Parathyroid adenoma (tissue), 2 donors: ENCODE measurements at regions not wholly inside any gene's neighbourhood (a gene's known extent, or its start where the extent isn't known, plus 50 kb on each side); places are given as distances from the start of the nearest gene placed in this dataset.

Experiments used
- H2AFZ ChIP-seq: fragments of 300-600 bp; sonication (generic); one replicate; pipeline ENCODE4 v1.7.0; 2017; ENCODE audit warnings: antibody characterized with exemption, mild to moderate bottlenecking
- H3K27ac ChIP-seq: fragments of 300-600 bp; sonication (generic); one replicate; pipeline ENCODE4 v1.7.0; 2017
- H3K27me3 ChIP-seq: fragments of 300-600 bp; sonication (generic); one replicate; pipeline ENCODE4 v1.7.0; 2017; ENCODE audit warnings: low read length; ENCODE audit not compliant: control insufficient read depth, insufficient read depth
- H3K36me3 ChIP-seq: fragments of 300-600 bp; sonication (generic); one replicate; pipeline ENCODE4 v1.7.0; 2017; ENCODE audit warnings: low read length; ENCODE audit not compliant: control insufficient read depth, insufficient read depth
- H3K4me1 ChIP-seq: fragments of 300-600 bp; sonication (generic); one replicate; pipeline ENCODE4 v1.7.0; 2017; ENCODE audit warnings: control low read depth
- H3K4me2 ChIP-seq: fragments of 300-600 bp; sonication (generic); one replicate; pipeline ENCODE4 v1.7.0; 2017; ENCODE audit warnings: low read length
- H3K4me3 ChIP-seq: fragments of 300-600 bp; sonication (generic); one replicate; pipeline ENCODE4 v1.7.0; 2017; ENCODE audit warnings: low read depth, low read length
- H3K79me2 ChIP-seq: fragments of 300-600 bp; sonication (generic); one replicate; pipeline ENCODE4 v1.7.0; 2017; ENCODE audit warnings: control low read depth
- H3K9ac ChIP-seq: fragments of 300-600 bp; sonication (generic); one replicate; pipeline ENCODE4 v1.7.0; 2017; ENCODE audit warnings: mild to moderate bottlenecking
- H3K9me3 ChIP-seq: fragments of 300-600 bp; sonication (generic); one replicate; pipeline ENCODE4 v1.7.0; 2017; ENCODE audit warnings: low read length; ENCODE audit not compliant: control insufficient read depth
- CTCF ChIP-seq: fragments of 300-600 bp; sonication (generic); IDR thresholded peaks from one replicate; pipeline ENCODE4 v1.7.0; 2017; ENCODE audit warnings: antibody characterized with exemption, mild to moderate bottlenecking
- donor health status: primary hyperparathyroidism.

DNA sequence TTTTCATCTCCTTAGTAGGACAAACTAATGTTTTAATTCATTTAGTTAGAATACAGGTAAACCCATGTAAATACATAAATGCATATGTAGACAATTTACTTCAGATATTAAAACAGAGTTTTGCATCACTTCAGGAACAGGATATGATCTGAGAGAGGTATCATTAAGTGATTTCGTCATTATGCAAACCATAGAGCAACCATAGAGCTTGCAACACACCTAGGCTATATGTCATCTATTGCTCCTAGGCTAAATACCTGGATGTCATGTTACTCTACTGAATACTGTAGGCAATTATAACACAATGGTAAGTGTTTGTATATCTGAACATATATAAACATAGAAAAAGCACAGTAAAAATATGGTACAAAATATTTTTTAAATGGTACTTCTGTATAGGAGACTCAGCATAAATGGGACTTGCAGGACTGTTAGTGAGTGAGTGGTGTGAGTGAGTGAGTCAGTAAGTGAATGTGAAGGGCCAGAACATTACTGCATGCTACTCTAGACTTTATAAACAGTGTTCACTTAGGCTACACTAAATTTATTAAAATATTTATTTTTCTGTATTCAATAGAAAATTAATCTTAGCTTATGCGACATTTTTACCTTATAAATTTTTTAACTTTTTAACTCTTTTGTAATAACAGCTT lies 1377.5 kb upstream of the CDH9 start:
- Histone ChIP-seq H3K4me2 (no peak overlapping the region), H3K4me1 (no peaks in the 10 kb centered on the region), H3K27me3 (no peaks in the 10 kb centered on the region), H3K27ac (no peak overlapping the region), H3K4me3 (no peak overlapping the region), H2AFZ (no peak overlapping the region), H3K9me3 (no peaks in the 10 kb centered on the region), H3K79me2 (no peaks in the 10 kb centered on the region), H3K9ac (no peak overlapping the region), H3K36me3 (no peaks in the 10 kb centered on the region)
- TF ChIP-seq CTCF = no peak

- Histone ChIP-seq H3K27ac (no peak overlapping the region), H3K4me3 (no peak overlapping the region), H3K79me2 (no peaks in the 10 kb centered on the region), H3K27me3 (no peaks in the 10 kb centered on the region), H2AFZ (no peak overlapping the region), H3K9ac (no peak overlapping the region), H3K4me2 (no peak overlapping the region), H3K4me1 (no peaks in the 10 kb centered on the region), H3K9me3 (no peaks in the 10 kb centered on the region), H3K36me3 (no peaks in the 10 kb centered on the region)
- TF ChIP-seq CTCF = no peak
Measured at GRCh38 chr5:28414619-28415018, 1376.2 kb upstream of the CDH9 start.

- H3K9me3 ChIP-seq = no peaks in the 10 kb centered on the region
- no peaks in the 10 kb centered on the region for H3K27me3 ChIP-seq
- H3K4me1 ChIP-seq = no peaks in the 10 kb centered on the region
- H3K27ac ChIP-seq = no peak overlapping the region
- H3K79me2 ChIP-seq = no peaks in the 10 kb centered on the region
- H3K4me3 ChIP-seq = no peak overlapping the region
- no peak overlapping the region for H3K4me2 ChIP-seq
- H2AFZ ChIP-seq = no peak overlapping the region
- no peaks in the 10 kb centered on the region for H3K36me3 ChIP-seq
- H3K9ac ChIP-seq = no peak overlapping the region
- TF ChIP-seq CTCF = no peak
Measured at GRCh38 chr5:28408651-28409050, 1370.3 kb upstream of the CDH9 start.

GRCh38 chr5:28408186-28408585 lies 1369.8 kb upstream of the CDH9 start:
- H3K9me3 ChIP-seq = no peaks in the 10 kb centered on the region
- no peaks in the 10 kb centered on the region for H3K4me1 ChIP-seq
- H3K4me2 ChIP-seq = no peak overlapping the region
- H3K9ac ChIP-seq = no peak overlapping the region
- H3K27me3 ChIP-seq = no peaks in the 10 kb centered on the region
- no peaks in the 10 kb centered on the region for H3K79me2 ChIP-seq
- H3K27ac ChIP-seq = no peak overlapping the region
- no peak overlapping the region for H2AFZ ChIP-seq
- no peak for TF ChIP-seq CTCF
- H3K4me3 ChIP-seq = no peak overlapping the region
- no peaks in the 10 kb centered on the region for H3K36me3 ChIP-seq

- no peak overlapping the region for H3K9ac ChIP-seq
- no peaks in the 10 kb centered on the region for H3K36me3 ChIP-seq
- H3K4me1 ChIP-seq = no peaks in the 10 kb centered on the region
- no peaks in the 10 kb centered on the region for H3K79me2 ChIP-seq
- H3K9me3 ChIP-seq = no peaks in the 10 kb centered on the region
- H3K27me3 ChIP-seq = no peaks in the 10 kb centered on the region
- no peak overlapping the region for H2AFZ ChIP-seq
- H3K4me3 ChIP-seq = no peak overlapping the region
- no peak for TF ChIP-seq CTCF
- no peak overlapping the region for H3K27ac ChIP-seq
- H3K4me2 ChIP-seq = no peak overlapping the region
Measured at GRCh38 chr5:28404363-28405071, 1366.1 kb upstream of the CDH9 start.
